GM21825 (cell line): ENCODE measurements at regions not wholly inside any gene's neighbourhood (a gene's known extent, or its start where the extent isn't known, plus 50 kb on each side); places are given as distances from the start of the nearest gene placed in this dataset.
"Not testable (repeated sequence)": the region's sequence is repeated elsewhere in the genome, so short reads cannot be mapped to it uniquely, and the experiment has no call there.

ENCODE experiments used
- ATAC-seq: cut with Tn5 transposase; IDR thresholded peaks from one replicate; pipeline ENCODE4 v1.9.1; 2021; ENCODE audit warnings: mild to moderate bottlenecking, moderate library complexity; ENCODE audit not compliant: unreplicated experiment

- no peak for ATAC-seq
Observed at GRCh38 chr3:88657459-88657858, 450.0 kb upstream of the EPHA3 start.

GRCh38 chr3:88661433-88661824 lies 446.0 kb upstream of the EPHA3 start:
- no peak for ATAC-seq

GRCh38 chr3:88668180-88668579 lies 439.2 kb upstream of the EPHA3 start:
- no peak for ATAC-seq

- ATAC-seq = no peak
Observed at GRCh38 chr3:88671573-88671972, 435.8 kb upstream of the EPHA3 start.

GRCh38 chr3:88677298-88677697 lies 430.1 kb upstream of the EPHA3 start:
- ATAC-seq = no peak

GRCh38 chr3:88678747-88679146 lies 428.7 kb upstream of the EPHA3 start:
- no peak for ATAC-seq

- no peak for ATAC-seq
Observed at GRCh38 chr3:88690287-88690686, 417.1 kb upstream of the EPHA3 start.

- ATAC-seq = no peak
Observed at GRCh38 chr3:88691081-88691480, 416.3 kb upstream of the EPHA3 start.

GRCh38 chr3:88703501-88704059 lies 403.8 kb upstream of the EPHA3 start:
- ATAC-seq = no peak

GRCh38 chr3:88704338-88704737 lies 403.1 kb upstream of the EPHA3 start:
- no peak for ATAC-seq

GRCh38 chr3:88707837-88708236 lies 399.6 kb upstream of the EPHA3 start:
- ATAC-seq = no peak

- ATAC-seq = no peak
Observed at GRCh38 chr3:88712552-88712951, 394.9 kb upstream of the EPHA3 start.

- ATAC-seq = no peak
Observed at GRCh38 chr3:88713233-88713691, 394.2 kb upstream of the EPHA3 start.

GRCh38 chr3:88725440-88726165 lies 381.8 kb upstream of the EPHA3 start:
- no peak for ATAC-seq

GRCh38 chr3:88732186-88732585 lies 375.2 kb upstream of the EPHA3 start:
- no peak for ATAC-seq

- no peak for ATAC-seq
Observed at GRCh38 chr3:88742106-88742505, 365.3 kb upstream of the EPHA3 start.

- ATAC-seq = no peak
Observed at GRCh38 chr3:88742674-88743507, 364.5 kb upstream of the EPHA3 start.

GRCh38 chr3:88744896-88745295 lies 362.5 kb upstream of the EPHA3 start:
- no peak for ATAC-seq

GRCh38 chr3:88747145-88747544 lies 360.3 kb upstream of the EPHA3 start:
- ATAC-seq = not testable (repeated sequence)

- no peak for ATAC-seq
Observed at GRCh38 chr3:88758676-88759075, 348.7 kb upstream of the EPHA3 start.

- no peak for ATAC-seq
Observed at GRCh38 chr3:88767746-88768145, 339.7 kb upstream of the EPHA3 start.

GRCh38 chr3:88773766-88774165 lies 333.7 kb upstream of the EPHA3 start:
- no peak for ATAC-seq
